Lower leg skin (tissue), 3 donors: ENCODE measurements at regions not wholly inside any gene's neighbourhood (a gene's known extent, or its start where the extent isn't known, plus 50 kb on each side); places are given as distances from the start of the nearest gene placed in this dataset.

Experiments used
- POLR2A ChIP-seq, 2 donors: fragments of 450-650 bp; IDR thresholded peaks; one replicate each; pipeline ENCODE4 v1.6.1; 2016 to 2017; ENCODE audit warnings: antibody characterized with exemption in 2 of 2, mild to moderate bottlenecking in 1 of 2, moderate library complexity in 1 of 2
- TF ChIP-seq, protein P1 (sequence below), 3 donors: fragments of 450-650 bp; IDR thresholded peaks; one replicate each; pipeline ENCODE4 v1.5.1; 2016; ENCODE audit warnings: antibody characterized with exemption in 3 of 3, mild to moderate bottlenecking in 3 of 3, moderate library complexity in 2 of 3

DNA sequence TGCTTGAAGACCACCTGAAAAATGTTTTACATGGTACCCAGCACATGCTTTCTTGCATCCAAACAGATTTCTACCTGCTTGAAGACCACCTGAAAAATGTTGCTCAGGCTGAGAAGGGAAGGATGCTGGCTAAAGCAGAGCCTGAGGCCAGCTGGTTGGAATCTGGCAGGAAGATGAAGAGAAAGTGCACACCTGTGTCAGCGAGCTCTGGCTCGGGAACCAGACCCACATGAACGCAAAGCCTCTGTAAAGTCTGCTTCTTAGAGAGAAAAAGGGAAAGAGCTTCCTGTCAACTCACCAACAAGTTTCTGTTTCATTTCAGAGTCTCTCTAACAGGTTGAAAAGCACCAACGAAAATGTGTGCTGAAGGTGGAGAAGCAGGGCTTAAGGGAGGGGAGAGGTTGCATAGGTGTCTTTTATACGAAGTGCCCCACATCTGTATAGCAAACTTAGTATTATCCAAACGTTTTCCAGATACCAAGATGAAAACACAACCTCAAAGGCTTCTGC is 226.0 kb downstream of the TOX3 start:
- TF ChIP-seq POLR2A (IDR thresholded peaks at IDR 0.05): no peak
- TF ChIP-seq, protein P1, sequence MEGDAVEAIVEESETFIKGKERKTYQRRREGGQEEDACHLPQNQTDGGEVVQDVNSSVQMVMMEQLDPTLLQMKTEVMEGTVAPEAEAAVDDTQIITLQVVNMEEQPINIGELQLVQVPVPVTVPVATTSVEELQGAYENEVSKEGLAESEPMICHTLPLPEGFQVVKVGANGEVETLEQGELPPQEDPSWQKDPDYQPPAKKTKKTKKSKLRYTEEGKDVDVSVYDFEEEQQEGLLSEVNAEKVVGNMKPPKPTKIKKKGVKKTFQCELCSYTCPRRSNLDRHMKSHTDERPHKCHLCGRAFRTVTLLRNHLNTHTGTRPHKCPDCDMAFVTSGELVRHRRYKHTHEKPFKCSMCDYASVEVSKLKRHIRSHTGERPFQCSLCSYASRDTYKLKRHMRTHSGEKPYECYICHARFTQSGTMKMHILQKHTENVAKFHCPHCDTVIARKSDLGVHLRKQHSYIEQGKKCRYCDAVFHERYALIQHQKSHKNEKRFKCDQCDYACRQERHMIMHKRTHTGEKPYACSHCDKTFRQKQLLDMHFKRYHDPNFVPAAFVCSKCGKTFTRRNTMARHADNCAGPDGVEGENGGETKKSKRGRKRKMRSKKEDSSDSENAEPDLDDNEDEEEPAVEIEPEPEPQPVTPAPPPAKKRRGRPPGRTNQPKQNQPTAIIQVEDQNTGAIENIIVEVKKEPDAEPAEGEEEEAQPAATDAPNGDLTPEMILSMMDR (IDR thresholded peaks at IDR 0.05): no peak
